RPMI8226 (cell line): ENCODE measurements at regions not wholly inside any gene's neighbourhood (a gene's known extent, or its start where the extent isn't known, plus 50 kb on each side); places are given as distances from the start of the nearest gene placed in this dataset.
"Not testable (repeated sequence)": the region's sequence is repeated elsewhere in the genome, so short reads cannot be mapped to it uniquely, and the experiment has no call there.

ENCODE experiments used
- DNase-seq: peaks from one replicate; pipeline ENCODE4 v3.0.0-alpha.2; 2015

GRCh38 chr5:57774439-57774838 is 291.8 kb upstream of the ACTBL2 start:
- no peak for DNase-seq

DNA sequence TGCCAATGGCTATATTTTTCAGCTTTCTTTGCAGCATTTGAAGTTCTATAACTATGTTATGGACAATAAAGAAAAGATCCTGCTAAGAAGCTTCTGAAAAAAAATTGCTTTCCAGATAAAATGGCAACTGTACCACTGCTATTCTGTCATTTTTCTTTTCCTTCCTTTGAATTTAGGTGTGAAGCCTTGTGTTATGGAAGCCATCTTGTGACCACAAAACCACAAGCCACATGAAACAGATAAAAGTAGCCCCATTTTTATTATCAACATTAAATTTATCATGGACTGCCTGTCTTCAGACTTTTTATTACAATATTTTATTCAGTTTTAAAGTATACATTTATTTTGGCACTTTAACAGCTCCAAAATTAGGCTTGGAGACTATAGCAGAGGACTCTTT is 289.9 kb upstream of the ACTBL2 start:
- DNase-seq, result no peak

- DNase-seq, result no peak
Observed at GRCh38 chr5:57770039-57770438, 287.4 kb upstream of the ACTBL2 start.

DNA sequence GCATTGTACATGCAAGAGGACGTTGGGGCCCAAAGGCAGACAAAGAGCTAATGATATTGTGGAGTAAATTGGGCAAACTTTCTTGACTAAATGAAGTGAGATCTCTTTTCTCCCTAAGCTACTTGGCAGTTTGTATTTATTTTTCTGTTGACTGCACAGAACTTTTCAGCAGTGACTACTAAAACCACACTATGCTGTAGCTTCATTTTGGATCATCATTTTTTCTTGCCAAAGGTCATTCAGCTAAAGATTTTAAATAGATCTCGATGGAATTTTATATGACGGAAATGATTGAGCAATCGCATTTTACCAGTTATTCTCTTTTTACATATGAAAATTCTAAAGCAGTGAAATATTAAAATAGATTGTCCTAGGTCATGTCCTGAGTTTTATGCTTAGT is 286.1 kb upstream of the ACTBL2 start:
- DNase-seq, result no peak

DNA sequence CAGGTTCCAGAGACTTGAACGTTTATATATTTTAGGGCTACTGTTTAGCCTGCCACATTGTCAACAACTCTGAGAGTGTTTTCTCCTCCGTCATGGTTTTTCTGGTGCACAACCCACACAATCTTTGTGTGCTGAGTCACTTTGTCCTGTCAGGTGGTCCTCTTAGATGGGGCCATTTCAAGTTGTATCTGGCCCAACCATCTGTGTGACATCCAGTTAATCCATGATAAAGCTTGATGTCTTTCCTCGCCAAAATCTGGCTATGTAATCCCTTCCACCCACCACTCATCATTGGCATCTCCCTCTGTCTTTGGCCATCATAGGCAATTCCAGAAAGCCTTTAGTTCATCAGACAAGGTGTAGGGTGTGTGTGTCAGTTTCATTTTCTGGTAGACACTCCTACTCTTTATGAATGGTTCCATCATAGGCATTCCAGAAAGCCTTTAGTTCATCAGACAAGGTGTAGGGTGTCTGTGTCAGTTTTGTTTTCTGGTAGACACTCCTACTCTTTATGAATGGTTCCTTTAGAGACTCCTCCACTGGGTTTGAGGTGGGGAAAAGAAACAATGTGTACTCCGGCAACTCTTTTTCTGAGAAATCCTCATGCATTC is 282.0 kb upstream of the ACTBL2 start:
- no peak for DNase-seq

- DNase-seq, result no peak
Observed at GRCh38 chr5:57761513-57761912, 278.9 kb upstream of the ACTBL2 start.

DNA sequence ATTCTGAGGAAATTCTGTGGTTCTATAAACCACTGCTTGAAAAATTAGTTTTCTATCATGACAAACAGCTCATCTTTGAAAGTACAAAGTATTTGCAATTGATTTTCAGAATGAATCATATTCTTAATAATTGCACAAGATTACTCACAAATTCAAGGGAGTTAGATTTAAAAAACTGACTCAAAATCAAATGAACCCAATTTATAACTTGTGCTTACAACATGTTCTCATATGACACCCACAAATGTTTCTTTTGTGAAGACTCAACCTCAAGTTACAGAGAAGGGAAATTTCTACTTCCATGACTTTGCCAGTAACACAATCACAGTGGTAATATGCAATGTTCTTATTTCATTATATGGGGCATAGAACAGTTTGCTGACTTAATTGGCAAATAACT is 272.0 kb upstream of the ACTBL2 start:
- DNase-seq, result no peak

GRCh38 chr5:57753446-57753845 is 270.8 kb upstream of the ACTBL2 start:
- DNase-seq, result no peak

DNA sequence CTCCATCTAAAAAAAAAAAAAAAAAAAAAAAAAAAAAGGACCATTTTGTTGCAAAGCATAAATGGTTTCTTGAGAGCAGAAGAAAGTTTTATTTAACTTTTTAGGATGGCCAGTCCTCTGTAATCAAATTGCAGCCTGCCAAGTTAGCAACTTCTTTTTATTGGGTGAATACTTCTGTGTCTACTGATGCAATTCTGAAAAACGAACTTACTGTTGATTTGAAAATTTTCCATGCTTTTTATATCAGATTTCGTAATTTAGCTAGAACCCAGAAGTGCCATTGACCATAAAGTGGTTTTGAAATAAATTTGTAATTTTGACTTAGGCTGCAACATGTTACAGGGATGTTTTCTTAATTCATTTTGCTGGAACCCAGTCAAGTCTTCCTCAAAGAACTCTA is 269.1 kb upstream of the ACTBL2 start:
- no peak for DNase-seq

- DNase-seq, result no peak
Observed at GRCh38 chr5:57750891-57751290, 268.3 kb upstream of the ACTBL2 start.

DNA sequence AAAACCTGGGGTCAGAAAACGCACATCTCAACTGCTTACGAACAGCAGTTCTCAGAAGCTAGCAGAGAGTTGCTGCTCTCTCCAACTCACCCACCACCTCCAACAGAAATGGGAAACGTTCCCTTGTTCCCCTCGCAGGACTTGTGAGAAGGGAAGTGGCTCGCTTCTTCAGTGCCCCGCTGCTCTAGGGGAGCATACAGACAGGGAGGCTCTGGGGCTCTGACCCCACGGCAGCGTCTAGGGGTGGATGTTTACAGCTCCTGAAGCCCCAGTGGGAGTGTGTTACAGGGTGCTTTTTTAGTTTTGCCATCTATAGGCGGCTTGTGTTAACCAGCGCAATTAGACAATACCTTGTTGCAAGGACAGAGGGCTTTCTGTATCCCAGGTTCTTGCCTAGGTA is 267.7 kb upstream of the ACTBL2 start:
- DNase-seq, result no peak

GRCh38 chr5:57749396-57749795 is 266.8 kb upstream of the ACTBL2 start:
- no peak for DNase-seq

GRCh38 chr5:57745700-57746651 is 263.4 kb upstream of the ACTBL2 start:
- DNase-seq, result no peak

GRCh38 chr5:57745029-57745428 is 262.4 kb upstream of the ACTBL2 start:
- no peak for DNase-seq

DNA sequence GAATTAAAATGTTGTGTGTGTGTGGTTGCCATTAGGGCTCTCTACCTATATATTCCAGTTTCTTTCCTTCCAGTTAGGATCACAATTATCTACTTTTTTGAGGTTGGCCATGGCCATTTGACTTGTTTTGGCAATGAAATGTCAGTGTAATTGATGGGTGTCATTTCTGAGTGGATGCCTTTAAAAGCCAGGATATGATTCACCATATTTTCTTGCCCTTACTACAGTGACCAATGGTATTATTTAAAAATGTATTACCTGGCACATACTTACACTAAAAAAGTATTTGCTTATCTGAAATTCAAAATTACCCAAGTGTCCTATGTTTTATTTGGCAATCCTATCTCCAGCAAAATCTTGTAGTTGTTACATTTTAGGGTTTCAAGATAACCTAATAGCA is 258.7 kb upstream of the ACTBL2 start:
- no peak for DNase-seq

DNA sequence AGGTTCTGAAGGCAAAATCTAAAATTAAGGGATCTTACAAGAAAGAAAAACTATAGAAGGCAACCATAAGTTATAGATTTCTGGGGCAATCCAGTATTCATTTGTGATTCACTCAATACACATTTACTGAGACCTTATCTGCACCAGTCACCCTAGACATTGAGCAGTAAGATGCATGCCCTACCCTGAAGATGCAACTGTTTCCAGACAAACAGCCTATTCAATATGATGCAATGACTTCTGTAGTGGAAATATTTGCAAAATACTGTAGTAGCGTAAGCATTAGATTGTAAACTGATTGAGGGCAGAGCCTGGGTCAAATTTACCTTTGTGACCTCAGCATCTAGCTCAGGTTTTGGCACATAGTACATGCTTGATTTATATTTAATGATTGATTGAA is 256.2 kb upstream of the ACTBL2 start:
- no peak for DNase-seq

- no peak for DNase-seq
Observed at GRCh38 chr5:57738301-57738700, 255.7 kb upstream of the ACTBL2 start.

GRCh38 chr5:57736716-57737115 is 254.1 kb upstream of the ACTBL2 start:
- DNase-seq, result no peak

DNA sequence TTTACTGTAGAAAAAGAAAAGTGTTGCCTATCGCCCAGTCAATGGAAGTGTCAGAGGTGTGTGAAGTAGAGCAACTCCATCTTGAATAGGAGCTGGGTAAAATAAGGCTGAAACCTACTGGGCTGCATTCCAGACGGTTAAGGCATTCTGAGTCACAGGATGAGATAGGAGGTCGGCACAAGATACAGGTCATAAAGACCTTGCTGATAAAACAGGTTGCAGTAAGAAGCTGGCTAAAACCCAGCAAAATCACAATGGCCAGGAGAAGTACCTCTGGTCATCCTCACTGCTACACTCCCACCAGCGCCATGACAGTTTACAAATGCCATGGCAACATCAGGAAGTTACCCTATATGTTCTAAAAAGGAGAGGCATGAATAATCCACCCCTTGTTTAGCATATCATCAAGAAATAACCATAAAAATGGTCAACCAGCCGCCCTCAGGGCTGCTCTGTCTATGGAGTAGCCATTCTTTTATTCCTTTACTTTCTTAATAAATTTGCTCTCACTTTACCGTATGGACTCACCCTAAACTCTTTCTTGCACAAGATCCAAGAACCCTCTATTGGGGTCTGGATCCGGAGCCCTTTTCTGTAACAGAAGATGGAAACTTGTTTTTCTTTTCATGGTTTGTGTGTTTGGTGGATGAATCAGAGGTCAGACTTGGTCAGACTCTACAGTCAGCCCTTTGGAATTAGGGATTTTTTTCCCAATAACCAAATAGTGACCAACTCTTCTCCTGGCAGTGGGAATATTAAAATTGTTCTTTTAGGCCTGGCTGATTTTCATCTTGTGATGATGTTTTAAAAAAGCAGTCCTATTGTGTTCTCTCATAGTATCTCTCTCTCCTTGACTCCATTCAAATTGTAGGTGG is 252.9 kb upstream of the ACTBL2 start:
- DNase-seq, result not testable (repeated sequence)

DNA sequence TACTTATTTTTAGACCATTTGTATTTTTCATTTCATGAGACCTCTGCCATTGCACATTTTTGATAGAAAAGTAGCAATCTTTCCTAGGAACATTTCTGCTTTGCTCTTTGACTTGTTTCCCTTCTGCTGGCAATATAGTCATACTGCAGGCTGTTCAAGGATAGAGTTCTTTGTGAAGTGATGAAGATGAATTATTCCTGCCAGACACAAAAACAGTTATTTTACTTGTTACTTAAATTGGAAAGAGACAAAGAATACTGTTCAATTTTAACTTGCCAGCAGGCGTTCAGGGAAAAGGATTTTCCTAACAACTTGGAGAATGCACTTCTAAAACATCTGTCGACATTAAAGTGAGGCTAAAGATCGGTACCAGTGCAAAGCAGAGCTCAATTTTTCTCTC is 251.7 kb upstream of the ACTBL2 start:
- no peak for DNase-seq

DNA sequence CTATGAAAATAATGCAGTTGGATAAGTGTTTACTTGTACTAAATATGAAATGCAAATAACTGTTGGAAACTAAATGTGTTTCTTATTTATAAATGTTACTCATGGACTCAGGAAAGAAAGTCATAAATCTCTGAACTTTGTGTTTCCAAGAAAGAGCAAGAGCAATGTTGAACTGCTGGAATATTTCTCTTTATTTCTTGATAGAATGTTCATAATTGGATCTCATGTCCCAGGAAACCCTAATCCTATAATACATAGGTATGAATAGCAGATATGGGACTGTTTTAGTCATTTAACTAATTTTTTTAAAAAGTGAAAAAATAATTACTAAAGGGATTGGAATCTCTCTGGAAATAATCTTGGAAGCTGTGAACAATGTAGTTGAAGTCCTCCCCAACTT is 245.0 kb upstream of the ACTBL2 start:
- DNase-seq, result no peak

DNA sequence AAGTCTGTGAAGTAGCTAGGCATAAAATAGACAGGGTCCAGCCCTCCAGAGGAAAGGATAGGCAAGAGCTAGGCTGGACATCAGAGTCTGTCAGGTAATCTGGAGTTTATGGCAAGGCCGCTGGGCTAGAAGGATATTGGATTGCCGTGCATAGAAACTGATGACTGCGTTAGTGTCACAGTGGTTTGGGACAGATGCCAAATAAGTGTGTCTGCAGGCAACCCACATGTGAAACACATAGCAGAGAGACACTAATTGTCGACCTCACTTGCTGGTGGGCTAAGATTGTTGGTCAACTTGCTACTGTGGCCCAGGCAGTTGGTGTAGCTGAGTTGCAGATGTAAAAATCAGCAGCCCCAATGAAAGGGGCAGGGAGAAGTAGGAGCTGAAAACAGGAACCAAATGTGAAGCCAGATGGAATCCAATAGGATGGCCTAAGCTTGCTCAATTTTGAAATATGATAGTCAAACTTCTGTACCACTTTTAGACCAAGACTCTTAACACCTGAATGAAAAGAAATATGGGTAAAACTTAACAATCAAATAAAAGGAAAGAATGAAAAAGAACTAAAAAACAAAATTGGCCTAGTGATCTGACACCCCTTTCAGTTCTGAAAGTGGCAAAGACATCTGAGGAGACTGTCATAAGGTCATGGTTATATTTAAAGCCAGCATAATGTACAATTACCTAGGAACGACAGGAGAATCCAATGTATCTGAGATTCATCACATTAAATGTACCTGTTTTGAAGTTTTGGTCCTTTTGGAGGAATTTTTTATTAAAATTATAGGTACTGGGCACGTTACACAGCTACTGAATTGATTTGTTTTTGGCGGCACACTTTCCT is 243.3 kb upstream of the ACTBL2 start:
- DNase-seq, result peak; percentile 88

DNA sequence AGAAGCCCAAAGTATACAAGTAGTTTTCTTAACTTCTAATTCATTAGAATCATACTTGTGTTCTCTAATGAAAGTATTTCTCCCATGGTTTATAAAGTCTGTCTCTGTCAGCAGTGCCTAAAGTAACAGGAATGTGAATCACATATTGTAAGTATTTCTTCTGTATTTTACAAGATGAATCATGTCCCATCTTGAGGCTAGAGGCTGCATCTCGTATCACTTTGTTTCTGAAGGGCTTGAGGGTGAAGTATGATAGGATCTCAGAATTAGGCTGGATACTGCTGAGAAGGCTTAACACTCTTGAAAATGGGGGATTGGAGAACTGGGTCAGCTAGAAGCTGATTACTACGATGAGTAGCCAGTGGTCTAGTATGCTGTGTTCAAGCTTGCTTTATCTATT is 242.2 kb upstream of the ACTBL2 start:
- DNase-seq, result no peak
